CD4-positive, alpha-beta T cell treated with Interleukin-10 for 1 hour (primary cell): ENCODE measurements at regions not wholly inside any gene's neighbourhood (a gene's known extent, or its start where the extent isn't known, plus 50 kb on each side); places are given as distances from the start of the nearest gene placed in this dataset.

ENCODE experiments used
- DNase-seq: peaks from one replicate; pipeline ENCODE4 v3.0.0-alpha.2; 2020

DNA sequence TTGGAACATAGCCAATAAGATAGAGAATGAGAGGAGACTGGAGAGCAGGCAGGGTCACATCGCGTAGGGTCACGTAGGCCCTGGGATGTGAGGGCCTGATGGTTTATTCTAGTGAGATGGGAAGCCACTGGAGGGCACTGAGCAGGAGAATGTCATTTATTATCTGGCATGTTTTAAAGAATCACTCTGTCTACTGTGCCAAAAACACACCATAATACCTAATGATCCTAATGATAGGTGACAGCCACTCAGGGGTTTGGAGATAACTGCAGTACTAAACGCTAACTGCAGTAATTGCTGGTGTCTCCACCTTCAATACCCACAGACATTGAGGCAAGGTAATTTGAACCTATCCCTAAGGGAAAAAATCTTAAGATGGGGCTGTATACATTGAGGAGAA, 185.4 kb downstream of the TTLL7 start:
- no peak for DNase-seq

GRCh38 chr1:83810144-83810543, 188.8 kb downstream of the TTLL7 start:
- DNase-seq: no peak

DNA sequence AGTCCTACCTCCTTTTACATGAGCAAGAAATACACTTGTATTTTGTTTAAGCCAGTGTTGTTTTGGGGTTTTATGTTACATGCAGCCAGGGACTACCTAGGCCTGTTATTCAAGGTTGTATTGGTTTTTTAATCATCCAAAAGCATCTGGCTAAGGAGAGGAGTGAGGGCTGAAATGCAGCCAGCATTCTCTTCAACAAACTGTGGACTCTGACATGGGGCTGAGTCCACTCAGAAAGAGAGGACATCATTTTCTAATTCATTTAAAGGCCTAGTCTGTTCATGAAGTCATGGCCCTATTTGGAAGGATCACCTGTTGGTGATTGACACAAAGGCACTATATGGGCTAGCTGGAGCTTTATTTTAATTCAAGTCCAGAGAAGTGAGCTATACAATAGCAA, 190.4 kb downstream of the TTLL7 start:
- DNase-seq: no peak

- no peak for DNase-seq
These were observed 191.1 kb downstream of the TTLL7 start for GRCh38 chr1:83807821-83808220.

- no peak for DNase-seq
These were observed 191.7 kb downstream of the TTLL7 start for GRCh38 chr1:83807231-83807630.

- no peak for DNase-seq
These were observed 193.0 kb downstream of the TTLL7 start for GRCh38 chr1:83805921-83806320.

- no peak for DNase-seq
These were observed 196.3 kb downstream of the TTLL7 start for GRCh38 chr1:83802460-83803152.

DNA sequence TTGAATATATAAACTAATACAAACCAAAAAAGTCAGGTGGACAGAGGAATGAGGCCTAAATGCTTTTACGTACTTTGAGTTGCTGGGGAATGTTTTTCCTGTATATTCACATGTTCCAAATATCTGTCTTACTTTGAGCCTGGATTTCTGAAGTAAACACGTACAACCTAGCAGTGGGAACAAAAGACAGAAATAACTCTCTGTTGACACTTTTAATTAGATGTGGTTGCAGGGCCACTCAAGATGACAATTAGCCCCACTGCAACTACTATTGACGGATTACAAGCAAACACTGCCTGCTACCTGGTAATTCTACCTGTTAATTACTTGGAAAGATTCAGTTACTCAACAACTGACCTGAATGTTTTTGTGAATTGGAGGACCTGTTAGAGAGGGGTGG, 196.9 kb downstream of the TTLL7 start:
- no peak for DNase-seq

GRCh38 chr1:83800066-83800465, 198.9 kb downstream of the TTLL7 start:
- DNase-seq: no peak

DNA sequence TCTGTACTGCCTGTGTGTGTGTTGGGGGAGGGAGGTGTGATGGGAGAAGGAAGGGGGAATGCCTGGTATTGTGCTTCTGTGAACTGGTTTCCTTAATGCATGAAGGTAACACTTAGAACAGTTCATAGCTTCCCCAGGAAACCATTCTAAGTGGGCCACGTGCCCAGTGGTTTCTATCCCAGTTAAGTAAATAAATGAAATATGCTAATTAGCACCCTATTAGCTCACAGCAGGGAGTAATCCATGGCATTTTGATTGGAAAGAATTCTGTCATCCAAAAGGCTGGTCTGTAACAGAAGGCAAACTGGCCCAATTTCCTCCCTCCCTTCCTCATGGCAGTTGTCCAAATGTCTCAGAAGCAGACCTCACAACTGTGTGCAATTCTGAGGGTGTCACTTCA, 199.3 kb downstream of the TTLL7 start:
- no peak for DNase-seq

GRCh38 chr1:83798965-83799364, 200.0 kb downstream of the TTLL7 start:
- DNase-seq: no peak

DNA sequence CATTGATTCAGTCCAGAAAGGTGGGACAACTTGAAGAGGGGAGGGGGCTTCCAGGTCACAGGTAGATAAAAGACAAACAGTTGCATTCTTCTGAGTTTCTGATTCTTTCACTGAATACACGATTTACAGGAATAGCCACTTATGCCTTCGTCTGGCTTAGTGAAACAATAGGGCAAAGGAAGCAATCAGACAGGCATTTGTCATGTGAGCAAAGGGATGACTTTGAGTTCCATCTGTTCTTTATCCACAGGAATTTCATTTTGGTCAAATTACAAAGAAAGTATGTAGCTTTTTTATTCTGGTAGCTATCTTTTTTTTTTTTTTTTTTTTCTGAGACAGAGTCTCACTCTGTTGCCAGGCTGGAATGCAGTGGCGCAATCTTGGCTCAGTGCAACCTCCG, 202.5 kb downstream of the TTLL7 start:
- no peak for DNase-seq

DNA sequence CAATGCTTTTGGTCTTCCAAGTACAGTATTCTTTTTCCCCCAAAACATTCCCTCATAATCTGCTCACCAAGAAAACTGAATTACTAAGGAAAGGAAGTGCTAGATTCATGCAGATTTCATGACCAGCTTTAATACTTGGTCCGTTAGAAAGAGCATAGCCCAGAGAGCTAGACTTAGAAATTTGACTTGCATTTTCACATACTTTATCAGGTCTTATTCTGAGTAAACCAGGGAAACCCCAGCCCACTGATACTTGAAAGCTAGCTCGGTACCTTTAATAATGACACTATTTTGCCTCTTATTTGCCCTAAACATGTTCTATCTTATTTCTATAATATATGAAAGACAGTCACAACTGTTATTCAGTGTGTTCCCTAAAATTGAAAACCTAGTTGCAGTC, 204.5 kb downstream of the TTLL7 start:
- no peak for DNase-seq

- DNase-seq: no peak
These were observed 207.0 kb downstream of the TTLL7 start for GRCh38 chr1:83791821-83792437.

DNA sequence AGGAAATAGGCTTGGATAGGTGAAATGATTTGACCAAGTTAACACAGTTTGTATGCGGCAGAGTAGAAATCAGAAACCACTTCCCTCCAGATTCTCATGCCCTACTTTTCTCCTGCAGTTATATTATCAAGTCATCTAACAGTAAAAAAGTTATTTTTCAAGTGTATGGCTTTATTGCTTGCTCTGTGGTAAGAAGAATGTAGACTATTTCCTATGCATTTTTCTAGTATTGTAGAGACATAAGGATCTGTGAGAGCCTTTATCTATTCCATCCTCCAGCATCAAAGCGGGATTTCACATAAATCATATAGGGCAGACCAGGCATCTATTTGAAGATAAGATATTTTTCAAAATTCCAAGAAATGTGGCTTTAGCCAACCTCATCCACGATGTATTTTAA, 208.5 kb downstream of the TTLL7 start:
- no peak for DNase-seq

- DNase-seq: no peak
These were observed 211.5 kb downstream of the TTLL7 start for GRCh38 chr1:83787246-83787998.

GRCh38 chr1:83781667-83782066, 217.3 kb downstream of the TTLL7 start:
- DNase-seq: no peak

DNA sequence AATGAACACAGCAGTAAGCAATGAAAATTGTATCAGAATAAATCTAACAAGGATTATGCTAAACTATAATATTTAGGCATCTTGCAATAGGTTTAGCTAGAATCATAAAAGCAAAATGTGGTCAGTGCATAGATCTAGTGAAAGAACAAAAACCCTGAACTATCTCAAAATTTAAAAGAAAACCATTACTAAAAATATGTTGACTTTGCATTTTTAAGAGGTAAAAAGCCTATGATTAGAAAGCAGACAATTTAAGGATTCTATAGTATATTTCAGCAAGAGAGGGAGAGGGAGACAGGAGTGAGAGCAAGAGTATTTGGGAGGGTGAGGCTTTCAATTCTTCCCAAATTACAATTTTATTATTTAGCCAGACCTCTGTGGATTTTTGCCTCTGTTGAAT, 219.4 kb downstream of the TTLL7 start:
- no peak for DNase-seq

DNA sequence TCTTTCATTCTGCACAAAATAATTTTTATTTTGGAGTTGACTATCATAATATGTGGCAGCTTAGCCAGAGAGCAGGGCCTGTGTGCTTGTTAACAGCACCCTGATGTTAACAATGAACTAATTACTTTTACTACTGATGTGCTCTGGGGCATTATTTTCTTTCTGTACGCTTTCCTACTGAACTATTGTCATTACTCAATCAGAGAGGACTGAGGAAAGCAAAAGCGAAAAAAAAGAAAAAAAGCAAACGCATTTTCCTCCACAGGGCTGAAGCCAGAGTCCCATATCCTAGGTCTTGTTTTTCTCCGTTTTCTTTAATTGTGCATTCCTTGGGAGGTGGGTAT, 221.2 kb downstream of the TTLL7 start:
- DNase-seq: no peak

DNA sequence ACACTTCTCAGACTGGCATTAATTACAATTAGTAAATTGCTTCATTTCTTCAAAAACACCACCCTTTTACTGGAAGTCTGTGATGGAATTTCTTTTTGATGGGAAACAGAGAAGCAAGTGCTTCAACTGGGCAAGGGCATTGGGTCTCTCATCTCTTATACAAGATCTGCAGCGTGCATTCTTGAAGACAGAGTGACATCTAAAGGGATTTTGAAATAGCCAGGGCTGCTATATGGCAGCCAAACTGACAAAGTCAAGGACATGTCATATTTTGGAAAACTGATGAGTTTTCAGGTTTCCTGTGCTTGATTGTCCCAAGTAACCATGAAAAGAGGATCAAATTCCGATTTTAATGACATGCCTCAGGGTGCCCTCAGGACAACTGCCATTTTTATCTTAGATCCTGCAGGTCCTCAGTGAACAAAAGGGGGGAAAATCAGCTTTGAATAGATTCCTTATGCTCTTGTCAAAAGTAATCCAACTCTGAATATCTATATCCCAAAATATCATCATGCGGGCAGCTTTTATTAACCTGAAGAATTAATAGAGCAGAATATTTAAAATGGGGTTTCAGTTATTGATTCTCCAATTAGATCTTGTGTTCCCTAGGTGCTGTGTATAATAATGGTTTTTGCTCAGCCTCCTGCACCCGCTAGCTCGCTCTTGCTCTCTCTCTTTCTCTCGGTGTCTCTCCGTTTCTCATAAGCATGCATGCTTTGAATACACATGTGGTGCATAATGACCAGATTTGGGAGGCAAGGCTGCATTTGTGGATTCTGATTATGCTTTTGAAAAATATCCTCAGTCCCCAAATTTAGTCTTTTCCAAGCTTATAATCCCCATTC, 221.8 kb downstream of the TTLL7 start:
- no peak for DNase-seq

GRCh38 chr1:83775977-83776603, 222.8 kb downstream of the TTLL7 start:
- DNase-seq: no peak

DNA sequence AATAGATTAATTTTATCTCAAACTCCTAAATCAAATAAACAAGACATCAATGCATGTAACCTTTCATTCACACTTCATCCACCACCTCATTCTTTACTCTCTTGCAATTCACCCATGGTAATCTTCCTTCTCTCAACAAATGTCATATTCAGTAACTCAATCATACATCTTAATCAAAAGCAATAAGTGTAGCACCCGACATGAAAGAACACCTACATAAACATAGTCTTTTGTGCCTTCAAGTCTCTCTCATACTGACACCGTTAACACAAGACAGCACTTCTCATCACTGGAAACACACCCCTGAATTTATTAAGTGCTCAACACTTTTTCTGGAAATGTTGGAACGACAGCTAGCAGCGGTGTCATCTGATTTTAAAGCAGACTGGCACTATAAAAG, 225.9 kb downstream of the TTLL7 start:
- no peak for DNase-seq

GRCh38 chr1:83770319-83770661, 228.6 kb downstream of the TTLL7 start:
- no peak for DNase-seq
